ENCODE measurements at regions not wholly inside any gene's neighbourhood (a gene's known extent, or its start where the extent isn't known, plus 50 kb on each side); places are given as distances from the start of the nearest gene placed in this dataset.

GRCh38 chr4:138851391-138852335 is 163.9 kb upstream of the NOCT start:
- no peak for DNase-seq

DNA sequence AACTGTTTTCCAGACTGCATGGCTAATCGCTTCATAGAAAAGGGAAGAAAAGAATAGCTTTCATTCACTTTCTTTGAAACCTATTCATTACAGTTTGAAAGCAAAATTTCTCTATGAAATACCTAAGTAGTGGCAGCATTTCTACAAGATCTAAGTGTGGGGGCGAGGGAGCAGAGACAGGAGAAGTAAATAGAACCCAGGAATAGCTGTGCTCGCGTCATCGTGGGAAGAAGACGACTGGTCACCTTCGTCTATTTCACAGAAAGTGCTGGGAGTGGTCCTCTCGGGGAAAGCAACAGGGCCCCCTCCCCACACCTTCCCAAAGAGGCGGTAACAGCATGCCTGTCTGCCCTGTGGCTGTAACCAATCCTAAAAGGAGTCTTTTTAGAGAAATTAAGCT is 169.9 kb upstream of the NOCT start:
- DNase-seq: no peak

DNA sequence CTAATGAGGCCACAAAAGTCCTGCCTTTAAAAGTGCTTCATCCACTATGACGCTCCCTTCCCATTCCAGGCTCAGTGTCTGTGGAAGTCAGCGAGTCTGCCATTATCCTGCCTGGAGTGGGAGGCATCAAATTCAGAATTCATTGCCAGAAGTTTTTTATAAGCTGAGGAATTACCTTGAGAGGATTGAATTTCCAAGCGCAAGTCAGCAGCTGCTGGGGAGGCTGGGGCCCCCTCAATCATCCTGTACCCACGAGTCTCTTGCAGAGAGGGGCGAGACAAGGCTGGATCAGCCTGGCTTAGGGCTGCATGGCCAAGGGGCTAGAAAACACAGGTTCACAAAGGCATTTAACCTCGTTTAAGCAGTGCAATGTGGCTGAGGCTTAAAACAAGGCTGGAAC is 170.5 kb upstream of the NOCT start:
- no peak for DNase-seq

- no peak for DNase-seq
Observed at GRCh38 chr4:138843616-138844015, 172.0 kb upstream of the NOCT start.

GRCh38 chr4:138841343-138841742 is 174.2 kb upstream of the NOCT start:
- no peak for DNase-seq

GRCh38 chr4:138838251-138838650 is 177.3 kb upstream of the NOCT start:
- DNase-seq: no peak

DNA sequence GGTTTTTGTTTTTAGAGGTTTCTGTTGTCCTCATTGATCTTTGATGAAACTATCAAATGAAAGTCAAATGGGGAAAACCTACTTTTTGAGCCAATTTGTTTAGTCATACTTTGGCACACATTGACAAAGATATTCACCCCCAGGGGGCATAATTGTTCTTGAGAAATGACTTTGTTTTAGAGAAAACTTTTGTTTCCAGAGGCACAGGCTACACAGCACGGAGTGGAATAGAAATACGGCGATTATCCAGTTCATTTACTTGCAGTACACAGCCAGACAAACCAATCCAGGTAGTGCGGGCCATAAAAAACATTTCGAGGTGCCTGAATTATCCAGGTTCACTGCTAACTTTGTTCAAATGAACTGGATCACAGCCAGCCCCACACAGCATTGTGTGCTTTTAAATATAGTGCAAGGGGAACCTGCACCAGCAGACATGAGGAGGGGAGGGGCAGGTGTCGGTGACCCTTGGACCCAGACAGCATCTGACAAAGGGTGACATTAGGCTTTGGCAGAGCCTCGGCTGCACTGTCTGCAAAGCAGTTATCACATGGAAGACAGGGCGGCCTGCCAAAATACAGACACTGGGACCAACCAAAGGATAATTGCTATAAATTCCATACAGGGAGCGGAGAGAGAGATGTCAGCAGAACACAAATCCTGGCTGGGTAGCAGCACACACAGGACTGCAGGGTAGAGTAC is 179.6 kb upstream of the NOCT start:
- no peak for DNase-seq

DNA sequence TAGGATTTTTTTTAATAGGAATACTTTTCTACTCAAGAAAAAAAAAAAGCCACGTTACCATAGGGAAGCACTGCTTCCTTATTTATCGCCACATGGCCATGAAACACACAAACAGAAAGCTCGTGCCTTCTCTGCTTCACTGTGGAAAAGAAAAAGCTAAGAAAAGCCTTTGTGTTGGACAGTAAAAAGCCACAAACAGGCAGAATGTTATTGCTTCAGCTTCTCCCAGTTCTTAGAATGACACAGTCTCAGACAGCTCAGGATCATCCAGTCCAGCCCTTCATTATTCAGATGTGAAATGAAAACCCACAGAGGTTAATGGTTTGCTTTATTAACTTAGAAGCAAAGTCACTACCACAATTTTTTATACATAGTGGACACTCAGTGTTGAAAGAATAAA is 181.6 kb upstream of the NOCT start:
- no peak for DNase-seq

DNA sequence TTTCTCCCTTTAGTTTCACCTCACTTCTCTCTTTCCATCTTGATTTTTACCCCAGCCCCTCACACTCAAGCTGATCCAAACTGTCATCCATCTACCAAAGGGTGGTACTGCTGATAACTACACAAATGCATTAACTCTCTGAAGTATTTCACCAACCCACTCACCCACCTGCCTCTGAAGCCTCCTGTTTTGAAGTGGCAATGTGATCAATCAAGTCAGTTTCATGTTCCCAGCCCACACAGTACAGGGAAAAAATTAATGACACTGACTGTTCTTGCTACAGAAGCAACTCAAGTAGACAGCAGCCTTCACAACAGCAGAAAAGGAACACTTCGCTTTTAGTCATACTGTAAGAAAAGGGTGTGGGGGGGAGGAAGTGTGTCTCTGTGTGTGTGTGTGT is 183.0 kb upstream of the NOCT start:
- DNase-seq: no peak

GRCh38 chr4:138831948-138832347 is 183.6 kb upstream of the NOCT start:
- DNase-seq: no peak

GRCh38 chr4:138828926-138829325 is 186.7 kb upstream of the NOCT start:
- no peak for DNase-seq

- no peak for DNase-seq
Observed at GRCh38 chr4:138826754-138827153, 188.8 kb upstream of the NOCT start.

DNA sequence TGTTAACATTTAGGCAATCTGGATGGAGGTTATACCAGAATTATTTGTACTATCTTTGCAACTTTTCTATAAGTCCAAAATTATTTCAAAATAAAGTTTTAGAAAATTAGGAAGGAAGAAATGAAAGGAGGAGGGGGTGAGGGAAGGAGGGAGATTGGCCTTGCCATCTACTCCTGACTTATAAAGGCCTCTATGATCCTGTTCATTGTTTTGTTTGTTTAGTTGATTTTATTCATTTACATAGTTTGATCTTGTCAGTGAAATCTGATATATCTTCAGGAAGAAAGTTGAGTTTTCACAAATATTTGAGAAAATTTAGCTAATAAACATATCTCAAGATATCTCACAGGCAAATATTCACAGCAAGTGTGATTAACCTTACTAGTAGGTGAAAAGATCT is 189.3 kb upstream of the NOCT start:
- DNase-seq: no peak

DNA sequence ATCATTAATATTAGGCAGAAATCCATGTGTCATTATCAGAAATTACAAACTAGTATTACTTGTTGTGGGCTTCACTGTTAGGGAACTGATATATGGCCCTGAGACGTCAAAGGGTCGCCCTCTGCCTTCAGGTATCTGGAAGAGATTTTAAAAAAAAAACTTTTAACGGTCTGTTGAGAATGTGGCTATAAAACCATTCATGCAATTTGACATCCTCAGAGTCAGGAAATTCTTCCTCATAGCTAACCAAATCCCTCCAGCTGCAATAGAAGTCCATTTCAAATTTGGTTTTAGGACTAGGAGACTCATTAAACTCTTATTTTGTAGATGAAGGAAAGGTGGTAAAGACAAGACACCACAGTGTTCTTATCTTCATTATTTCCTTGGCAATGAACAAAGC is 194.2 kb upstream of the NOCT start:
- DNase-seq: no peak

DNA sequence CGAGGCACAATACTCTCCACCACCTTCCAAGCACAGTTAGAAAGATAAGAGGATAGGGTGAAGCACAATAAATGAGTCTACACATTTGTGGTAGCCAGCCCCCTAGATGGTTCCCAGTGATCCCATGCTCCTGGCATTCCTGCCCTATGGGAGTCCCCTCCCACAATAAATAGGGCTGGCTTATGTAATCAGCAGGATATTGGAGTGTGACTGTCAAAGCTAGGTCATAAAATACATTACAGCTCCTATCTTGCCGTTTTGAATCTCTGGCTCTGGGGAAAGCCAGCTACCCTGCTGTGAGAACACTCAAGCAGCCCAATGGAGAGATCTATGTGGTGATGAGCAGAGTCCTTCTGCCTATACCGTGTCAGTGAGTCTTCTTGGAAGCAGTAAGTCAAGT is 198.7 kb upstream of the NOCT start:
- DNase-seq: no peak

DNA sequence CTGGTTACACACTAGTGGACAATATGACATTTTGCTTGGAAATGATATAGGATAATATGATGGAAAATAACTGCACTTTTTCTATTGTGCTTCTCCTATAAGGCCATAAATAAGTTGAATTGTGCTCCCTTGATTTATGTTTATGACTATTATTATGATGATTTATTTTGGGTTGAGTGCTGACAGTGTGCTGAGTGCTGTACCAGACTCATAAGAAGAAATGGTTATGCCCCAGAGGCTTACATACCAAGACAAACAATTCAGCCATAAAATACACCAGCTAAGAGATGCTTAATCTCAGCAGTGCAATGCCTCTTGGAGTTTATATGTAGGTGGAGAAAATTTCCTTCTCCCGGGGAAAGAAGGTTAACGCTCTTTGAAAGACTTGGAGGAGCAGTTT is 199.8 kb upstream of the NOCT start:
- DNase-seq: no peak

- no peak for DNase-seq
Observed at GRCh38 chr4:138805736-138806135, 209.8 kb upstream of the NOCT start.

DNA sequence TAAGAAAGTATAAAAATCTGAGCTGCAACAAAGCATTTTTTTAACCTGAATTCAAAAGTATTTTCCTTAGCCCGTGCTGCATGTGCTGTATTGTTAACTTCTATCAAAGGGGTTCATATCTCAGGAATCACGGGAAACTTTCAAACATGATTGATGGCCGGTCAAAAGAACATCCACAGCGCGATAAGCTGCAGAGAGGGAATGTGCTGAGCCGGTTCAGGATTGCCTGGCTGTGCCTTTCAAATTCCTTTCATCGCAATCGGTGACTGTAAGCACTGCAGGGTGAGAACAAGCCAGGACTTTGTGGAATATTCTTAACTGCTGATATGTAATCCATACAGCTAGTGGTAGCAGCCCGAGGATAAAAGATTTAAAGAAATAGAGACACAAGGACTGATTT is 210.9 kb upstream of the NOCT start:
- no peak for DNase-seq

GRCh38 chr4:138803051-138803450 is 212.5 kb upstream of the NOCT start:
- no peak for DNase-seq

DNA sequence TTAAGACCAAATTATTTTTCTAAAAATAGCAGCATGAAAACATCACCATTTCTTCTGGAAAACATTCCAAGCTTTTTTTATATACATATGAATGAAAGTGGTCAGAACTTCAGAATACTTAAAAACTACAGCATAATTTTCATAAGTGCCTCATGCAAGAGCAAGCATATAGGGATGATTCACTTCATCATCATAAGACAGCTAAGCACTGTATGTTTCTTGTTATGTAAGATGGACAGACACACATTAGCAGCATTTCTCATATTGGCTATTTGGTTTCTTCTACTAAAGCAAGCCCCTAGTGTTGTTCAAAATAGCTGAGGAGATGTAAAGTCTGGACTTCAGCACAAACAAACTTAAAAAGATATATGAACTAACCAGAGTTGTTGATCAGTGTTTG is 213.1 kb upstream of the NOCT start:
- no peak for DNase-seq

GRCh38 chr4:138800421-138800820 is 215.2 kb upstream of the NOCT start:
- no peak for DNase-seq

- DNase-seq: no peak
Observed at GRCh38 chr4:138798404-138798803, 217.2 kb upstream of the NOCT start.

DNA sequence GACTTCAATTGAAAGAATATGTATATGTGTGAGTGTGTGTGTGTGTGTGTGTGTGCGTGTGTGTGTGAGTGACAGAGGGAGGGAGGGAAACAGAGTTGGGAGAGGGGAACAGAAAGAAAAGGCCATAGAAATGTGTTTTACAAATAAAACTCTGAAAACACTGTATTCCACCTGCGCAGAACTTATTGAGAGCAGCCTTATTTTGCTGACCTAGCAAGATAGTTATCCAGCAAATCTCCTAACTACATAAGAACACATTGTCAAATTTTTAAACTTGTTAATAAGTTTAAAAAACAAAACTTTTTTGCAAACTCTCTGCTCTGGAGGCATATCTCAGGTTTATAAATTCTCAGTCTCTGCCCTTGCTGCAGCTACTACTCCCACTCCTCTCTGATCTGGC is 217.9 kb upstream of the NOCT start:
- no peak for DNase-seq

DNA sequence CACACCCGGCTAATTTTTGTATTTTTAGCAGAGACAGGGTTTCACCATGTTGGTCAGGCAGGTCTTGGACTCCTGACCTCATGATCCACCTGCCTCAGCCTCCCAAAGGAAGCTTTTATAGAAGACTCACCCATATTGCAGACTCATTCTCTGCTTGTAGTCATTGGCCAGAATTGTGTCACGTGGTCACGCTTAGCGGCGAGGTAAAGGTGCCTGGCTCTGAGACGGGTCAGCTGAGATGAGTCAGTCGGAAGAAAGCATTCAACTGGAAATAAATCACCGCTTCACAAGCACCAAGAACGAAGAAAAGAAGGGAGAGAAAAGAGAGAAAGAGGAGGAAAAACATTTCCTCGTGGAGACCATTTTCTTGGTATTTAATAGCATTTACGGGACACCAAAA is 218.8 kb upstream of the NOCT start:
- DNase-seq: no peak

Data from activated CD4-positive, CD25-positive, alpha-beta regulatory T cell (primary cell).